GM18511 (cell line): ENCODE measurements at regions not wholly inside any gene's neighbourhood (a gene's known extent, or its start where the extent isn't known, plus 50 kb on each side); places are given as distances from the start of the nearest gene placed in this dataset.
A peak's percentile ranks its signal among the peaks of the same experiment; 100 is the strongest.

ENCODE experiments used
- ATAC-seq: cut with Tn5 transposase; IDR thresholded peaks from one replicate; pipeline ENCODE4 v1.9.1; 2021; ENCODE audit warnings: mild to moderate bottlenecking, moderate library complexity; ENCODE audit not compliant: unreplicated experiment

DNA sequence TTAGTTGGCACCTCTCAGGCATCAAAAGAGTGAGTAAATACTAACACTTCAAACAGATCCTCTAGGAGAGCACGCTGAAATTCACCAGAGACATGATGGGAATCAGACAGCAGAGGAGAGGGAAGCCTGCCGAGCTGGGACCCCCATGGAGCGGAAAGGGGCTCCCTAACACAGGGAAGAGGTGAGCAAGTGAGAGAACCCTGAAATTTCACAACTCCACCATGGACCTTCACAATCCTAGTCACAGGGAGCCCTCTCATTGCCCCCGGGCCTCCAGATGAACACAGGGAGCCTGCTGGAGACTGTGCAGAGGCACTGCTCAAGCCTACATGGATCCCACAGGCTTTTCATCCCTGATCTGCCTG, 59.2 kb upstream of the ANTXRL start:
- no peak for ATAC-seq

GRCh38 chr10:46227936-46228562, 58.7 kb upstream of the ANTXRL start:
- peak; percentile 18 for ATAC-seq

- peak; percentile 82 for ATAC-seq
Measured at GRCh38 chr10:46228563-46229071, 58.2 kb upstream of the ANTXRL start.

DNA sequence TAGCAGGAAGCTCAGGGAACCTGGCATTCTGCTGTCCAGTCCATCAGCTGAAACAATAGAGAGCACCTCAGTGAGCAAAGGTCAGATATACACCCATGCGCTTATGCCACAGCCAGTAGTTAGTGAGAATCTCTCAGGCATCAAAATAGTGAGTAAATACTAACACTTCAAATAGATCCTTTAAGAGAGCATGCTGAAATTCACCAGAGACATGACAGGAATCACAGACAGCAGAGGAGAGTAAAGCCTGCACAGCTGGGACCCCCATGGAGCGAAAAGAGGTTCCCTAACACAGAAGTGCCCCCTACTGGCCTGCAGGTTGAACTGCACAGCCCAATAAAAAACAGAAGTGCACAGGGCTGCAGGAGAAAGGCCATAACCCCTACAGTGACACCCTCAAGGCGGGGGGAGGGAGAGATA, 57.6 kb upstream of the ANTXRL start:
- no peak for ATAC-seq

DNA sequence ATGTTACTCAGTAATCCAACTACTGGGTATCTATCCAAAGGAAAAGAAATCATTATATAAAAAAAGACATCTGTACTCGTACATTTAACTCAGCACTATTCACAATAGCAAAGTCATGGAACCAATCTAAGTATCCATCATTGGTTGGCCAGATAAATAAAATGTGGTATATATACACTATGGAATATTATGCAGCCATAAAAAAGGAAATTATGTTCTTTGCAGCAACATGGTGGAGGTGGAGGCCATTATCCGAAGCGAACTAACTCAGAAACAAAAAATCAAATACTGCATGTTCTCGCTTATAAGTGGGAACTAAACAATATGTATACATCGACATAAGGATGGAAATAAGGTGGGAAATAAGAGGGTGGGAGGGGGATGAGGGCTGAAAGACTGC, 56.2 kb upstream of the ANTXRL start:
- ATAC-seq: no peak

- ATAC-seq: no peak
Measured at GRCh38 chr10:46231087-46231486, 55.7 kb upstream of the ANTXRL start.

DNA sequence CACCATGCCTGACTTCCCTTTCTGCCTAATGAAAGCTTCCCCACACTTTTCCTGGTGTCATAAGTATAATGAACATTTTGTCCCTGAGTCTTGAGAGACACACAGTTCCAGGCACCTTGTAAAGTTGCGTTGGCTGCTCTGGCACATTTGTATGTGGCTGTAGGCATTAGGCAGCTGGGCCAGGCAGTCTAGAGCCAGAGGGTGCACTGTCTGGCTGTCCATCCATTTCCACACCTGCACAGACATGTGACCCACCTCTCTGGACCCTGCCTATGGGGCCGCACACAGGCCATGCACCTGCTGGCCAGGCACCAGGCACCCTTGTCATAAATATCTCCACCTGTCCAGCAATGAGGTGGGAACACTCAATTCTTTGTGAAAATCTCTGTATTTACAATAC, 54.7 kb upstream of the ANTXRL start:
- ATAC-seq: no peak

DNA sequence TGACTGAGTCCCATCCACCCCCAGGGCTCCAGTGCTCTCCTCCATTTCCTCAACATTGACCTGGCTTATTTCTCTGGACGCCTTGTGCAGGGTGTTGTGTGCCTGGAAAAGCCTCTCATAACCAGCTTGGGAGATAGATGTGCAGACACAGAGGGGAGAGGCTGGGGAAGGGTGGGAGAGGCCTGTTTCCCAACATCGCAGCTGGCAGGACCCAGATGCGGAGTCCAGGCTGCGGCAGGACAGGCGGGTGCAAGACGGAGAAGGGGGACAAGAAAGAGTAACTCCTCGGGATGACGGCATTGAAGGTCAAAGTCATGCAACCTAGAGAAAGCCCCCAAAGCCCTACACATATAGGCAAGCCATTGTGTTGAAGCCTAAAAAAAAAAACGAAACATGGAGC, 54.1 kb upstream of the ANTXRL start:
- no peak for ATAC-seq

- no peak for ATAC-seq
Measured at GRCh38 chr10:46233181-46233580, 53.6 kb upstream of the ANTXRL start.

- no peak for ATAC-seq
Measured at GRCh38 chr10:46234026-46234425, 52.8 kb upstream of the ANTXRL start.

GRCh38 chr10:46234431-46235060, 52.3 kb upstream of the ANTXRL start:
- ATAC-seq: no peak

DNA sequence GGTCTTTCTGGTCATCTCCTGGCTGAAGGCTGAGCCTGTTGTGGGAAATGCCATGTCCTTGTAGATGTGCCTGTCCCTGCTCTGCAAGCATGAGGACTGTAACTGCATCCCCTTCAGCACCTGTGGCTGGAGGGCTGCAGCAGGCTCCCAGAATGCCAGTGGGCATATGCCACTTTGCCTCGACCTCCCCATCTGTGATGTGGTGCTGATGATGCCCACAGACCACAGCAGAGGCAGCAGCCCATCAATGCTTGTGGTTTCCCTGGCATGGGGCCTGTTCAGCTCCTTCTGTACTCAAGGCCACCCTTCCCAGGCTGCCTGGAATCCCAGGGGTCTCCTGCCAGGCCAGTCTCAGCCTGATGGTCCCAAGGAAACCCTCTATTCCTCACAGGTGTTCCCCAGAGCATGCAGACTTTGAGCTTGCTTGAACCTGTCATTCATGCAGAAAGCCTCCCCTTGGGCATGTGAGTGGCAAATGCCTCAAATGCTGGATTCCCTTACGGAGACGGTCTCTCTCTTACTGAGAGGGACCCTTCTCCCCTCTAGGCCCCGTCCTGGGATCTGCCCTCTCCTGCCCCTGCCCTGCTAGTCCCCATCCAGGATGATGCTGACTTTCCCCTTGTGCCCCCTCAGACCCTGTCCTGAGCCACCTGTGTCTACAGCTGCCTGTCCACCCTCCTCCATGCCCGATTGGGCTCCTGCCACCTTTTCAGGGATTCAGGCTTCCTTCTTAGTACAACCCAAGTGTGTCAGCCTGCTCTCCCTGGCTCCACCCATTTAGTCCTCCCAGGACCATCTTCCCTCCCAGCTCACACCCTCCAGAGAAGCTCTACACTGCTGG, 50.9 kb upstream of the ANTXRL start:
- no peak for ATAC-seq

DNA sequence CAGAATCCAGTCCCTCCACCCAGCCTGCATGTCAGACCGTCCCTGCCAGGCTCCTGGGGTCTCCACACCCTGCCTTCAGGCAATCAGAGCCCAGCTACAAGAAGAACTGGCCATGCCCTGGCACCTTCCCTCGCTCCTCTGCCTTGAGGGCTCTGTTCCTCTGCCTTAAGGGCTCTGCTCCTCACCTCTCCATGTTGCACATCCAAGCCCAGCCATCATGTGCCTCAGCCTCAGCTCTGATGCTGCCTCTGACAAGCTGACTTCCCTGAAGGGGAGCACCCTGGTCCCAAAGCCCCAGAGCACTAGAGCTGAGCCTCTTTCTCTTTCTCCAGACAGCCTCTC, 50.3 kb upstream of the ANTXRL start:
- ATAC-seq: no peak

DNA sequence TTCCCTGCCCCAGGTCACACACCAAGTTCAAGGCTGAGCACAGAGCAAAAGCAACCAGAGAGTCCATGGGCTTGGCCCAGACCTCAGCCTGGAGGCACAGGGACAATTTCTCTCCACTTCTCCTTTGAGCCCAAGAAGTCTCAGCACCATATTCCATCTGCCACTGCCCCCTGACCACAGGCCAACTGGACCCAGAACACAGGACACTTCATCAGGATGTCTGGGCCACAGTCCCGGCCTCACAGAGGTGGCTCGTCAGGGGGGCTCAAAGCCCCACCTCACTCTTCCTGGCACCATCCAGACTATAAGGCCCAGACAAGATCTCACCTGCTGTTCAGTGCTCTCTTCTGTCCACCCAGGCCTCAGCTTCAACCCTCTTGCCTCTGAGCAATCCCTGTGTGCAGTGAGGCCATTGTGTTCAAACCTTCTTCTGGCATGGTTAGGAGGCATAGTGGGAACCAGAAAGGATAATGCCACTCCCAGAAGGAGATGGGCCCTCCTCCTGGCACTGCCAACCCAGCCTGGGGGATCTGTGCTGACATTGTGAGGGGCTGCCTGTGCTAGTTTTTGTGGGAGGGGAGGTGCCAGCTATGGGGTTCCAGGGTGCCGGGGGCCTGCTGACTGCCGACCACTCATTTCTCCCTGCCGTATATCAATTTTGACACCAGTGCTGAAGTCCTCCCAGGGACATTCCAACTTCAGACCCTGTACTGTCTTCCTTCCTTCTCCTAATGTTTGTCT, 49.7 kb upstream of the ANTXRL start:
- no peak for ATAC-seq
